ENCODE measurements at regions not wholly inside any gene's neighbourhood (a gene's known extent, or its start where the extent isn't known, plus 50 kb on each side); places are given as distances from the start of the nearest gene placed in this dataset.

GRCh38 chr11:134565343-134565891 lies 153.4 kb upstream of the B3GAT1 start:
- intact Hi-C loops (cut with DNase I; ENCODE audit: low total_unique reads): no loop called here
- no peak for DNase-seq

GRCh38 chr11:134564472-134565200 lies 152.6 kb upstream of the B3GAT1 start:
- no peak for TF ChIP-seq CTCF (IDR thresholded peaks at IDR 0.05)

More at GRCh38 chr11:134565343-134565891, 153.4 kb upstream of the B3GAT1 start:
- Histone ChIP-seq H3K36me3 (no peaks in the 10 kb centered on the region), H3K4me3 (no peak overlapping the region), H3K4me1 (no peaks in the 10 kb centered on the region), H3K27ac (no peak overlapping the region), H3K9me3 (no peaks in the 10 kb centered on the region), H3K27me3 (no peaks in the 10 kb centered on the region)
- no peak for TF ChIP-seq POLR2A (IDR thresholded peaks at IDR 0.05)
- TF ChIP-seq CTCF (IDR thresholded peaks at IDR 0.05): no peak

GRCh38 chr11:134562941-134563471 lies 151.0 kb upstream of the B3GAT1 start:
- intact Hi-C loops (cut with DNase I; ENCODE audit: low total_unique reads): no loop called here
- no peaks in the 10 kb centered on the region for H3K4me1 ChIP-seq
- H3K36me3 ChIP-seq: no peaks in the 10 kb centered on the region
- H3K4me3 ChIP-seq: no peak overlapping the region
- no peaks in the 10 kb centered on the region for H3K9me3 ChIP-seq
- DNase-seq: no peak
- no peaks in the 10 kb centered on the region for H3K27me3 ChIP-seq
- no peak for TF ChIP-seq CTCF (IDR thresholded peaks at IDR 0.05)
- no peak for TF ChIP-seq POLR2A (IDR thresholded peaks at IDR 0.05)
- H3K27ac ChIP-seq: no peak overlapping the region

More at GRCh38 chr11:134564472-134565200, 152.6 kb upstream of the B3GAT1 start:
- no peak for DNase-seq
- Histone ChIP-seq H3K27ac (no peak overlapping the region), H3K9me3 (no peaks in the 10 kb centered on the region), H3K36me3 (no peaks in the 10 kb centered on the region), H3K4me3 (no peak overlapping the region), H3K27me3 (no peaks in the 10 kb centered on the region), H3K4me1 (no peaks in the 10 kb centered on the region)
- intact Hi-C loops (cut with DNase I; ENCODE audit: low total_unique reads): no loop called here

- no peak for DNase-seq
- intact Hi-C loops (cut with DNase I; ENCODE audit: low total_unique reads): no loop called here
- no peaks in the 10 kb centered on the region for H3K4me1 ChIP-seq
- H3K4me3 ChIP-seq: no peak overlapping the region
- TF ChIP-seq CTCF (IDR thresholded peaks at IDR 0.05): no peak
- no peak for TF ChIP-seq POLR2A (IDR thresholded peaks at IDR 0.05)
- H3K27ac ChIP-seq: no peak overlapping the region
- no peaks in the 10 kb centered on the region for H3K27me3 ChIP-seq
- H3K36me3 ChIP-seq: no peaks in the 10 kb centered on the region
- no peaks in the 10 kb centered on the region for H3K9me3 ChIP-seq
These were observed 150.2 kb upstream of the B3GAT1 start for GRCh38 chr11:134562196-134562595.

- no peaks in the 10 kb centered on the region for H3K9me3 ChIP-seq
These were observed 149.3 kb upstream of the B3GAT1 start for GRCh38 chr11:134561331-134561720.

More at GRCh38 chr11:134561331-134561720, 149.3 kb upstream of the B3GAT1 start:
- DNase-seq: no peak
- no peak overlapping the region for H3K4me3 ChIP-seq
- H3K36me3 ChIP-seq: no peaks in the 10 kb centered on the region
- H3K27ac ChIP-seq: no peak overlapping the region
- no peaks in the 10 kb centered on the region for H3K27me3 ChIP-seq
- H3K4me1 ChIP-seq: no peaks in the 10 kb centered on the region
- intact Hi-C loops (cut with DNase I; ENCODE audit: low total_unique reads): no loop called here
- no peak for TF ChIP-seq CTCF (IDR thresholded peaks at IDR 0.05)
- no peak for TF ChIP-seq POLR2A (IDR thresholded peaks at IDR 0.05)

Data from uterus (tissue), 3 donors.